ENCODE measurements at regions not wholly inside any gene's neighbourhood (a gene's known extent, or its start where the extent isn't known, plus 50 kb on each side); places are given as distances from the start of the nearest gene placed in this dataset.

GRCh38 chr6:135129136-135129856 is 51.8 kb upstream of the MYB start:
- Histone ChIP-seq H4K20me1 (ENCODE audit: insufficient read depth, low read length) (peaks cover 14% of the 10 kb centered on the region), H3K9me3 (ENCODE audit: insufficient read depth, low read length) (no peaks in the 10 kb centered on the region), H3K27ac (ENCODE audit: low read length) (peak overlapping the region; percentile 7; the same call in 1 of the 2 replicates), H3K4me2 (ENCODE audit: low read length) (peak overlapping the region; percentile 52), H3K36me3 (replicated peaks; ENCODE audit: low read depth, low read length) (peaks cover 8% of the 10 kb centered on the region), H3K79me2 (ENCODE audit: low read length) (no peaks in the 10 kb centered on the region), H3K4me1 (ENCODE audit: low read length) (peaks cover 23% of the 10 kb centered on the region), H3K27me3 (ENCODE audit: low read depth, low read length) (no peaks in the 10 kb centered on the region), H2AFZ (ENCODE audit: low read depth, low read length) (no peak overlapping the region), H3K9ac (ENCODE audit: low read length) (peak overlapping the region; percentile 10; the same call in 1 of the 2 replicates), H3K4me3 (ENCODE audit: low read length) (peak overlapping the region; percentile 18)
- no peak for TF ChIP-seq CTCF (IDR thresholded peaks at IDR 0.05; ENCODE audit: low read depth, low read length)
- TF ChIP-seq EZH2phosphoT487 (IDR thresholded peaks at IDR 0.05; ENCODE audit: low read depth): no peak

- peaks cover 8% of the 10 kb centered on the region for H3K36me3 ChIP-seq (replicated peaks; ENCODE audit: low read depth, low read length)
- H3K27ac ChIP-seq (ENCODE audit: low read length): peak overlapping the region; percentile 7; the same call in 1 of the 2 replicates
- no peak for TF ChIP-seq CTCF (IDR thresholded peaks at IDR 0.05; ENCODE audit: low read depth, low read length)
- TF ChIP-seq EZH2phosphoT487 (IDR thresholded peaks at IDR 0.05; ENCODE audit: low read depth): no peak
- H2AFZ ChIP-seq (ENCODE audit: low read depth, low read length): no peak overlapping the region
- H3K4me3 ChIP-seq (ENCODE audit: low read length): peak overlapping the region; percentile 18
- H3K9me3 ChIP-seq (ENCODE audit: insufficient read depth, low read length): no peaks in the 10 kb centered on the region
- no peaks in the 10 kb centered on the region for H3K79me2 ChIP-seq (ENCODE audit: low read length)
- peak overlapping the region; percentile 52 for H3K4me2 ChIP-seq (ENCODE audit: low read length)
- H3K9ac ChIP-seq (ENCODE audit: low read length): peak overlapping the region; percentile 10; the same call in 1 of the 2 replicates
- H3K4me1 ChIP-seq (ENCODE audit: low read length): peaks cover 23% of the 10 kb centered on the region
- peaks cover 21% of the 10 kb centered on the region for H4K20me1 ChIP-seq (ENCODE audit: insufficient read depth, low read length)
- no peaks in the 10 kb centered on the region for H3K27me3 ChIP-seq (ENCODE audit: low read depth, low read length)
These were observed 52.7 kb upstream of the MYB start for GRCh38 chr6:135128268-135128914.

GRCh38 chr6:135126729-135127128 is 54.4 kb upstream of the MYB start:
- Histone ChIP-seq H3K9me3 (ENCODE audit: insufficient read depth, low read length) (no peaks in the 10 kb centered on the region), H3K79me2 (ENCODE audit: low read length) (no peaks in the 10 kb centered on the region), H3K4me1 (ENCODE audit: low read length) (peaks cover 15% of the 10 kb centered on the region), H3K4me2 (ENCODE audit: low read length) (no peak overlapping the region), H3K4me3 (ENCODE audit: low read length) (no peak overlapping the region), H3K27ac (ENCODE audit: low read length) (no peak overlapping the region), H4K20me1 (ENCODE audit: insufficient read depth, low read length) (peaks cover 25% of the 10 kb centered on the region), H2AFZ (ENCODE audit: low read depth, low read length) (no peak overlapping the region), H3K36me3 (replicated peaks; ENCODE audit: low read depth, low read length) (peaks cover 8% of the 10 kb centered on the region), H3K27me3 (ENCODE audit: low read depth, low read length) (no peaks in the 10 kb centered on the region), H3K9ac (ENCODE audit: low read length) (no peak overlapping the region)
- no peak for TF ChIP-seq EZH2phosphoT487 (IDR thresholded peaks at IDR 0.05; ENCODE audit: low read depth)
- no peak for TF ChIP-seq CTCF (IDR thresholded peaks at IDR 0.05; ENCODE audit: low read depth, low read length)

GRCh38 chr6:135126034-135126433 is 55.1 kb upstream of the MYB start:
- TF ChIP-seq CTCF (IDR thresholded peaks at IDR 0.05; ENCODE audit: low read depth, low read length): no peak
- no peak for TF ChIP-seq EZH2phosphoT487 (IDR thresholded peaks at IDR 0.05; ENCODE audit: low read depth)
- Histone ChIP-seq H3K4me1 (ENCODE audit: low read length) (peaks cover 15% of the 10 kb centered on the region), H3K79me2 (ENCODE audit: low read length) (no peaks in the 10 kb centered on the region), H4K20me1 (ENCODE audit: insufficient read depth, low read length) (peaks cover 25% of the 10 kb centered on the region), H3K27ac (ENCODE audit: low read length) (no peak overlapping the region), H3K27me3 (ENCODE audit: low read depth, low read length) (no peaks in the 10 kb centered on the region), H2AFZ (ENCODE audit: low read depth, low read length) (no peak overlapping the region), H3K9ac (ENCODE audit: low read length) (no peak overlapping the region), H3K9me3 (ENCODE audit: insufficient read depth, low read length) (no peaks in the 10 kb centered on the region), H3K4me2 (ENCODE audit: low read length) (no peak overlapping the region), H3K4me3 (ENCODE audit: low read length) (no peak overlapping the region), H3K36me3 (replicated peaks; ENCODE audit: low read depth, low read length) (peaks cover 12% of the 10 kb centered on the region)

All from OCI-LY3 (cell line).